ENCODE measurements at regions not wholly inside any gene's neighbourhood (a gene's known extent, or its start where the extent isn't known, plus 50 kb on each side); places are given as distances from the start of the nearest gene placed in this dataset.

DNA sequence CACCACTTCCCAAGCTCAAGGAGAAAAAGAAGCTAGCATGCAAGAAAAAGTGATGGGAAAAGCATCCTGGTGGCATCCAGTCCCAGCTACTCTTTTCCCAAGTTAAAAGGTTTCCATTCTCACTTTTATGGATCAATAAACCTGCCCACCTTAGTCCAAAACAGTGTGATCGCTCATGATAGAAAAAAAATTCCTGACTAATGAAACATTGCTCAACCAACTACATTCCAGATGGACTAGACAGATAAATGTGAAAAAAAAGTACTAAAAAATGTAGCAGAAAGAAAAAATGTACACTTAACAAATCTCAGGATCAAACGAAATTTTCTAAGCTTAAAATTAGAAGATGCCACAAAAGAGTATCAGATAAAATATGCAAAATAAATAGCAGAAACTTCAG is 312.2 kb downstream of the TMA16 start:
- TF ChIP-seq, protein P1, sequence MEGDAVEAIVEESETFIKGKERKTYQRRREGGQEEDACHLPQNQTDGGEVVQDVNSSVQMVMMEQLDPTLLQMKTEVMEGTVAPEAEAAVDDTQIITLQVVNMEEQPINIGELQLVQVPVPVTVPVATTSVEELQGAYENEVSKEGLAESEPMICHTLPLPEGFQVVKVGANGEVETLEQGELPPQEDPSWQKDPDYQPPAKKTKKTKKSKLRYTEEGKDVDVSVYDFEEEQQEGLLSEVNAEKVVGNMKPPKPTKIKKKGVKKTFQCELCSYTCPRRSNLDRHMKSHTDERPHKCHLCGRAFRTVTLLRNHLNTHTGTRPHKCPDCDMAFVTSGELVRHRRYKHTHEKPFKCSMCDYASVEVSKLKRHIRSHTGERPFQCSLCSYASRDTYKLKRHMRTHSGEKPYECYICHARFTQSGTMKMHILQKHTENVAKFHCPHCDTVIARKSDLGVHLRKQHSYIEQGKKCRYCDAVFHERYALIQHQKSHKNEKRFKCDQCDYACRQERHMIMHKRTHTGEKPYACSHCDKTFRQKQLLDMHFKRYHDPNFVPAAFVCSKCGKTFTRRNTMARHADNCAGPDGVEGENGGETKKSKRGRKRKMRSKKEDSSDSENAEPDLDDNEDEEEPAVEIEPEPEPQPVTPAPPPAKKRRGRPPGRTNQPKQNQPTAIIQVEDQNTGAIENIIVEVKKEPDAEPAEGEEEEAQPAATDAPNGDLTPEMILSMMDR (IDR thresholded peaks at IDR 0.05; ENCODE audit: low read depth, low read length, missing control alignments), result no peak

DNA sequence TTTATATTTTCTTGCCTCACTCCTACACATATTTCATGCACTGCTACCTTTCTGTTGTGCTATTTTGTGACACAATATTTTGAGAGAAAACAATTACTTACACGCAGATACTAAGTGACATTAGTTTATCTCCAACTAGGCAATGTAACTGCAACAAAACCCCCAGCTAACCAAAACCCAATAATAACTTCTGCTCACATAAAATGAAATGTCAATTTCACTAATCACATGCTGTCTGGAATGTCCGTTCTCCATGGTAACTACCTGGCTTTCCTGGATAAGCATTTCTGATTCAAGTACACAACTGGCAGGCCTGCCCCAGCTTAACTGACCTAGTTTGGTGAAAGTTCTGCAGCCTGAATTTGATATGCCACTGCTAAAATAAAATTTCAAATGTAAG is 313.5 kb downstream of the TMA16 start:
- no peak for DNase-seq (ENCODE audit: low read depth)
- H3K4me3 ChIP-seq (ENCODE audit: low read depth, low read length), result no peak overlapping the region
- TF ChIP-seq, protein P1 (IDR thresholded peaks at IDR 0.05; ENCODE audit: low read depth, low read length, missing control alignments), result no peak

More for the DNA sequence above, 312.2 kb downstream of the TMA16 start:
- no peak for DNase-seq (ENCODE audit: low read depth)
- H3K4me3 ChIP-seq (ENCODE audit: low read depth, low read length), result no peak overlapping the region

DNA sequence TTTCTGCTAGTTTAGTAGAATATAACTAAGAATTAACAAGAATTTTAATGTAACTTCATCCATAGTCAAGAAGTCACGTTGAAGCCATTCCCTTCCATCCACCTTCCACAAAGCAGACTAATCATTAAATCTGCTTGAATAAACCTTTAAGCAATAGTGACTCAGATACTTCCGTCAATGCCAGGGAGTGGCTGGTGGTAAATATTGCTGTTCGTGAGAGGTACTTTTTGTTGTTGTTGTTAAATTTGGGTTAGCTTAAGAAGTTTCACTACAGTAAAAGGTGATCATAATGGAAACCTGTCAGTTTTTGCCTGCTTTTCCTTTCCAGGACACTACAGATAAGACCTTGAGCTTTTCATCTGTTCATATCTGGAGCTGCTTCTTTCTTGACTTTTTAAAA is 316.3 kb downstream of the TMA16 start:
- DNase-seq (ENCODE audit: low read depth), result peak; percentile 80
- H3K4me3 ChIP-seq (ENCODE audit: low read depth, low read length), result no peak overlapping the region
- TF ChIP-seq, protein P1 (IDR thresholded peaks at IDR 0.05; ENCODE audit: low read depth, low read length, missing control alignments), result no peak

- H3K4me3 ChIP-seq (ENCODE audit: low read depth, low read length), result no peak overlapping the region
- DNase-seq (ENCODE audit: low read depth), result no peak
- TF ChIP-seq, protein P1 (IDR thresholded peaks at IDR 0.05; ENCODE audit: low read depth, low read length, missing control alignments), result no peak
Measured at GRCh38 chr4:163815776-163816175, 321.3 kb downstream of the TMA16 start.

GRCh38 chr4:163816494-163816893 is 322.0 kb downstream of the TMA16 start:
- TF ChIP-seq, protein P1 (IDR thresholded peaks at IDR 0.05; ENCODE audit: low read depth, low read length, missing control alignments), result peak; percentile 24
- DNase-seq (ENCODE audit: low read depth), result no peak
- no peak overlapping the region for H3K4me3 ChIP-seq (ENCODE audit: low read depth, low read length)

- DNase-seq (ENCODE audit: low read depth), result no peak
- TF ChIP-seq, protein P1 (IDR thresholded peaks at IDR 0.05; ENCODE audit: low read depth, low read length, missing control alignments), result no peak
- no peak overlapping the region for H3K4me3 ChIP-seq (ENCODE audit: low read depth, low read length)
Measured at GRCh38 chr4:163818673-163819072, 324.2 kb downstream of the TMA16 start.

GRCh38 chr4:163833669-163834068 is 339.2 kb downstream of the TMA16 start:
- TF ChIP-seq, protein P1 (IDR thresholded peaks at IDR 0.05; ENCODE audit: low read depth, low read length, missing control alignments), result no peak
- no peak for DNase-seq (ENCODE audit: low read depth)
- no peak overlapping the region for H3K4me3 ChIP-seq (ENCODE audit: low read depth, low read length)
